Right ventricle myocardium superior (tissue), 1 donor: ENCODE measurements at regions not wholly inside any gene's neighbourhood (a gene's known extent, or its start where the extent isn't known, plus 50 kb on each side); places are given as distances from the start of the nearest gene placed in this dataset.
"Not testable (repeated sequence)": the region's sequence is repeated elsewhere in the genome, so short reads cannot be mapped to it uniquely, and the experiment has no call there.

Source experiments
- ATAC-seq: fragments of 200-7000 bp; cut with Tn5 transposase; one replicate; pipeline ENCODE4 v1.9.1; 2020; ENCODE audit warnings: mild to moderate bottlenecking; ENCODE audit not compliant: poor library complexity
- DNase-seq: peaks from one replicate; pipeline ENCODE4 v3.0.0-alpha.2; 2020
- intact Hi-C: fragments of 100-400 bp; cut with DNase I; formaldehyde crosslinking; loops from one replicate; pipeline ENCODE4 v1.11.2; 2022
- donor health status: DM: no; HTN: yes; CAD: no; lungs with severe emphysema.

DNA sequence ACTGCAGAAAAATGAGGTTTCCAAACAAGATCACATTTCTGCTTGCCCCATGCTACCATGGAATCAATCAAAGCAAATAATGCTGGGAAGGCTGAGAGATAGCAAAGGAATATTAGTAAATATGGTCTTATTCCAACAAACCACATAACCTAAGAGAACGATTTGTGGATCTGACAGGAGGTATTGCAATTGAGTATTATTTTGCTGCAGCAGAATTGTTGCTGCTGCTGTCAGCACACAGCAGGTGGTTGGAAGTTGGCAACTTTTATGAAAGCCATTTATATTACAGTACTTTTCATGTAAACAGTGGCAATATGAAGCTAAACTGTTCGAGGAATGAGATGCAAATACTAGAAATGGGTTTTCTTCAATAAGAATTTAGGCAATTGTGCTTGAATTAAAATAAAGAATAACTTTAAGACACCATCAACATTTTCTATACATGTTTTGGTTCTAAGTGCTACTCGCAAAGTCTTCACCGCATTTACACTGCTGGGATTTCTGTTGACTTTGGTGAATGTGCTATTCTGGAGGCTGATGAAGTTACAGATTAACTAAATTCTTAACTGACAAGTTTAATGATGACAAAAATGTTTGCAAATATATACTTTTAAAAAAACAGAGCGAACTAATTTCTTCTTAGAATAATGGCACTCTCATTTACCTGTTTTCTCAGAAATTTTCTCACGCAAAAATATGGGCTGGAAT lies 1285.7 kb downstream of the CNTNAP5 start:
- ATAC-seq, result no peak
- intact Hi-C loops, result no loop called here
- no peak for DNase-seq

DNA sequence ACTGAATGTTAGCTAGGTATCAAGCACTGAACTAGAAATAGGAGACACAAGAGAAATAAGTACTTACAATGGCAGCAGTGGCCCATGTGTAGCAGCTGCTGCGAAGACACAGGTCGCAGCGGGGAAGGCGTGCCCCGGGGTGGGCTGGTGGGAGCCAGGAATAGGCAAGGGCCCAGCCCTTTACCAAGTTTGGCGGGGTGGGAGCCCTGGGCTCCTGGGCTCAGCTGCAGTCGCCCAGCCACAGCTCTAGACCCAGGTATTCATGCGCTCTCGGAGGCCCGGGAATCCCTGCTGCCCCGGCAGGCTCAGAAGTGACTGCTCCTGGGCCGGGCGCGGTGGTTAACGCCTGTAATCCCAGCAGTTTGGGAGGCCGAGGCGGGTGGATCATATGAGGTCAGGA lies 1287.3 kb downstream of the CNTNAP5 start:
- DNase-seq (no peak), ATAC-seq (no peak)
- intact Hi-C loops, result no loop called here

DNA sequence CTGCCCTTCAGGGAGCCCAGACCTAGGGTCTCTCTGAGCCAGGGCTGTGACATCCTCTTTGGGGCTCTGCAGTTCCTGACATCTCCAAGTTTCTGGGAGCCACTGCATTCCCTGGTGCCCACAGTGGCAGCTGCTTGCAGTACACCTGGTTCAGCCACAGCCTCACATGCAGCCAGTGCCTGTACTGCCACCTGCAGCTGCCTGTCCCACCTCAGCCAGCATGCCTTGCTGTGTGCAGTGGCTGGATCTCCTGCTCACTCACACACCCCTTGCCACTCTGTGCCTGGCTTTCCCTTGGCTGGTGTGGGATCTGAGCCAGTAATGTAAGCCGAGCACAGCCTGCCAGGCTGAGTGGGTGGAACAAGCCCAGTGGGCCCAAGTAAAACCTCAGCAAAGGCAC lies 1288.7 kb downstream of the CNTNAP5 start:
- intact Hi-C loops, result no loop called here
- no peak for DNase-seq
- ATAC-seq, result no peak

DNA sequence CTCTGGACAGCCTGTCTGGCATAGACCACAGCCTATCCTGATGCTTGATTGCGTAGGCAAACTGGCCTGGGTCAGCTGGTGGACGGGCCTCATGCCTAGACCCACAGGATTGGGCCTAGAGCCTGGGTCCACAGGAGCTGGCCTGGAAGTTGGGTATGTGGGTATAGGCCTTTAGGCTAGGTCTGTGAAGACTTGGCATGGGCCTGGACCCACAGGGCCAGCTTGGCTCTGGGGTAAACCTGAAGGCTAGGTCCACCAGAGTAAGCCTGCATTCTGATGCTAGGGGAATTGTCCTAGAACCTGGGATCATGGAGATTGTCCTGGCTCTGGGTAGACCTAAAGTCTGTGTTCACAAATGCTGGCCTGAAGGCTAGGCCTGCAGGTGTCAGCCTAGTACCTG lies 1293.7 kb downstream of the CNTNAP5 start:
- DNase-seq, result no peak
- intact Hi-C loops, result no loop called here
- ATAC-seq, result no peak

DNA sequence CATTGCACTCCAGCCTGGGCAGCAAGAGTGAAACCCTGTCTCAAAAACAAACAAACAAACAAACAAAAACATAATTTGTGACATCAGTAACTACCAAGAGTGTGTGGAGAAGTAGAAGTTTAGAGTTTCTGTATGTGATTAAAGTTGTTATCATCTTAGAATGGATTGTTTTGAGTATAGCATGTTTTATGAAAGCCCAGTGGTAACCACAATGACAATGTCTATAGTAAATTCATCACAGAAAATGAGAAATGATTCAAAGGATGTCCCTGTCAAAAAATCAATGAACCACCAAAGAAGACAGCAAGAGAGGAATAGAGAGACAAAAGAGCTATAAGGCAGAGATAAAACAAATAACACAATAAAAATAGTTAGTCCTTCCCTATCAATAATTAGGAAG lies 1299.2 kb downstream of the CNTNAP5 start:
- DNase-seq, result no peak
- intact Hi-C loops, result no loop called here
- no peak for ATAC-seq

DNA sequence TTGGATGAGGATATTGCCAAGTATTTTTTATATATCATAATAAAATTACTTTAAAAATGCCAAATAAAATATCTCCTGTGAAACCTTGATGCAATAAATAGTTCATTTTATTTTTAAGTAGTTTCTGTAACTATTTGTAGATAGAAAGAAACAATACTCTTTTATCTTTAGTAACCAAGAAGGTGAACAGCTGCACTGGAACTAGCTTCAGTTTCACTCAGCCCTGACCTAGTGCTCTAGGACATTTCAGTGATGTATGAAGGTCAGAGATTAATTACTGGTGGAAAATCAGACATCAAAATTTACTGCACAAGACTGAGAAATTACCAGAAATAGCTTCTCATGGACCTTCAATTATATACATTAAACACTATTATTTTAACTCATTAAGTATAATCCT lies 1305.0 kb downstream of the CNTNAP5 start:
- no peak for ATAC-seq
- intact Hi-C loops, result no loop called here
- DNase-seq, result no peak

DNA sequence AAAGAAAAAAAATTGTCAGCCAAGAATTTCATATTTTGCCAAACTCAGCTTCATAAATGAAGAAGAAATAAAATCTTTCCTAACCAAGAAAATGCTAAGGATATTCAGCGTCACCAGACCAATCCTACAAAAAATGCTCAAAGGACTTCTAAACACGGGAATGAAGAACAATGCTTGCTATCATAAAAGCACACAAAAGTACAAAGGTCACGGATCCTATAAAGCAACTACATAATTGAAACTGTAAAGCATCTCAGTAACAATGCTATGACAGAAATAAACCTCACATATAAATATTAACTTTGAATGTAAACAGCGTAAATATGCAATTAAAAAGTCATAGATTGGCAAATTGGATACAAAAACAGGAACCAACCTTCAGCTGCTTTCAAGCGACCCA lies 1314.6 kb upstream of the GYPC start:
- no peak for ATAC-seq
- intact Hi-C loops, result no loop called here
- DNase-seq, result no peak

DNA sequence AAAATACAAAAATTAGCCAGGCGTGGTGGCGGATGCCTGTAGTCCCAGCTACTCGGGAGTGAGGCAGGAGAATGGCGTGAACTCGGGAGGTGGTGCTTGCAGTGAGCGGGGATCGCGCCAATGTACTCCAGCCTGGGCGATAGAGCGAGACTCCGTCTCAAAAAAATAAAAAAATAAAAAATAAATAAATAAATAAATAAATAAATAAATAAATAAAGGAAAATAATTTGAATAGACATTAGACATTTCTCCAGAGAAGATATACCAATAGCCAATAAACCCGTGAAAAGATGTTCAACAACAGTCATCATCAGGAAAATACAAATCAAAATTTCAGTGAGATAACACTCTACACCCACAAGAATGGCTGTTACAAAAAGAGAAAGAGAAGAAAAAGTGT lies 1302.4 kb upstream of the GYPC start:
- intact Hi-C loops, ATAC-seq, DNase-seq: not testable (repeated sequence)

DNA sequence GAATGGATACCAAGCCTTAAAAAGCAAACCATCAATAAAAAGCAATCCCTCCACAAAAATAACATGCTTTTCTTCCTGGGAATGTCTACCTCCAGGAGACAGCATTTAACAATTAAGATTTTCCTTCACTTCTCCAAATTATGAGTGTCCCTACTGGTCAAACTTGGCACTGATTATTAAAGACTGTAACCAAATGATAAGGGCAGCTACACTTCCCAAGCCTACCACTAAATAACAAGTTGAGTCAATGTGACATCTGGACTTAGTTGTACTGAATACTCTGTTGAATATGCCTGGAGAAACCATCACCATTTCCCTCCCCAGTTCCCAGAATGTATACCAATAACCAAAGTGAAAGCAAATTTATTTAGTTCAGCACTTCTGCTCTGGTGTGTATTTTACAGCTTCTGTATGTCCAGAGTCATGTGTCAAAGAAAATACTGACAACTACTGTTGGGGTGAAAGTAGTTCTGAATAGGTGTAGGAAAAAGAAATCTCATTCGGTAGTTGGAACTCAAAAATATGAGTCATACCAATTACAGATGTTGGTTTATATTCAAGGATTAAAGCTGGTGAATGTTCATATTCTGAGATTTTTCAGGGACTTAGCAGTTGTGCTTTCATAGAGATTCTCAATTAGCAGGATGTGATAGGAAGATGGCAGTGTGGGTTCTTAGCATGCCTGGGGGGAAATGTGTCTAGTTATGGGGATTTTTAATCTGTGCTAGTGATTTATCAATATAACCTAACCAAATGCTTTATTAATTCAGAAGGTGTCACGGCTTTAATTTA lies 1291.6 kb upstream of the GYPC start:
- DNase-seq (no peak), ATAC-seq (no peak)
- intact Hi-C loops, result no loop called here

DNA sequence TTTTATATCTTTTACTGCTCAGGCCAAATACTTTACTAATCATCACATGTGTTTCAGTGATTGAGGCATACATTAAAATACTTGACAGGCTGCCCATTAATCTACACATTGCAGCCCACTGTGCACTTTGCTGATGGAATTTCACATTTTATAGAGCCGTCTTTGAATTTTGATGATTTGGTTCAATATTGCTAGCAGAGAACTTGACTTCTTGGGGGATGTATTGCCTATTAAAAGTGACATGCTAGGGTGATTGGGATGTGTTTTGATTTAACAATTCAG lies 1291.0 kb upstream of the GYPC start:
- ATAC-seq (no peak), DNase-seq (no peak)
- intact Hi-C loops, result no loop called here

DNA sequence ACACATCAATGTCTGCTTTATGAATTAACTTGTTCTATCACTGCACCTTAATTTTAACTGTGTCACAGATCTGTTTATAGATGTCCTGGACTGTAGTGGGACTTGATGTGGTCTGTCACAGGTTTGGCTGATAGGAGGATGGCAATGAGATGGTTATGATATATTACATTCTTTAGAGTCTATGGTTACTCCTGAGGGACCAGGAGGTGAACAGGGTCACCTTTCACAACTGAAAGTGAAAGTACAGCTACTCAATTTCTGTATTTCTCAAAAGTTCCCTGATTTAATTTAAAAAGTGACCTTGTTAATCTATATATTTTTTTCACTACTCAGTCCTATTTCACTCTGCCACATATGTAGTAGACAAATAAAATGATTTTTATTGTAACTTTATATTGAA lies 1284.1 kb upstream of the GYPC start:
- intact Hi-C loops, result no loop called here
- ATAC-seq (no peak), DNase-seq (no peak)

DNA sequence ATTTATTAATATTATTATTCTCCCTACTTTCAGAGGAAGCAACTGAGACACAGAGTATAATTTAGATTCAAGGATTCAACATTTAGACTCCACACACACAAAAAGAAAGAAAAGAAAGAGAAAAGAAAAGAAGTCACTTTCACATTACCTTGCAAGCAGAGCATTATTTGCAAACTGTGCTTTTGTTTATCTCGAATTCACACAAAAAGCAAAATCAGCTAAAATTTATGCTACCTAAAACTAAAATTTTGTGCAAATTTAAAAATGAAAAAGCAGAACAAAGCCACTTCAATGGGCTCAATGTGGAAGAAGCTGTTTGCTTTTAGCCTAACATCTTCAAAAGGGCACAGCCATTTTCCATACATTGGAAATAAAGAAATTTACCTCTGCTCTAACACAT lies 1282.7 kb upstream of the GYPC start:
- no peak for DNase-seq
- intact Hi-C loops, result no loop called here
- ATAC-seq, result no peak

DNA sequence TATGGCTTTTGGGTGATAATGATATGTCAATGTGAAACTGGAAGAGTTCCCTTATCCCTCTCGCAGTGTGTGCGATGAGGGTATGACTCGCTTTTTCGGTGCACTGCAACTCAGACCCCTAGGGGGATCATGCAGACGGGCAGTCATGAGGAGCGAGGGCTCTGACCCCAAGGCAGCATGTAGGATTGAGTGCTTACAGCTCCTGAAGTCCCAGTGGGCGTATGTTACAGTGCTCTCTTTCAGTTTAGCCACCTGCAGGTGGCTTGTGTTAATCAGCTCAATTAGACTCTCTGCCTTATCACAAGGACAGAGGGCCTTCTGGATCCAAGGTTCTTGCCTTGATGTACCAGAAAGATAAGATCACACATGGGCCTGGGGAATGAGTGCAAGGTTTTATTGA lies 1269.9 kb upstream of the GYPC start:
- intact Hi-C loops, result no loop called here
- no peak for ATAC-seq

DNA sequence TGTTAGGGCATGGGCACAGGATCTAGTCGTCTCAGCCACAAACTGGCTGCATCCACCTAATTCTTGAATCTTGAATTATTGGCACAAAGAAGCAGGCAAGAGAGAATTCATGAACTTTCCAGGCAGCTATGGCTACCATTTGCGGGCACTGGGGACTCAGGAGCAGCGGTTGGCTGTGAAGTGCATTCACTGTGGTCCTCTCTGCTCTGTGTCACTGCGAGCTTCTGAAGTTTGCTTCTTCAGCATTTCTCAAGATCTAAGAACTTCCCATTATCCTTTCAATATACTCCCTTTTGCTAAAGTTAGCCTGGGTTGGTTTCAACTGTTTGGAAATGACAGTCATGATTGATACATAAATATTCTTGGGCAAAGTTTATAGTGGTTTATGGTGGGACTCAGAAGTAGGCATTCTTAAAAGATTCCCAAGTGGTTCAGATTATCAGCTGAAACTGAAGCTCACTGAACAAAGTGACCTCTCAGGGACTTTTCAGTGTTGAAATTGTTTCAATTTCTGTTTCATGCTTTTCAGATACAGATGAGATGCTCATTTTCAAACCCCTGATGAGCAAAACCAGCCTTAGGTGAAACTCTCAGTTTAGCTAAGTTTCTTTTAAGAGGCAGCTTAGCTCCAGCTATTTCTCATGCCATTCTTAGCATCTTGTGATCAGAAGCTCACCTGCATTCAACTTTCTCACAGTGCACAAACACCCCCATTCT lies 1258.3 kb upstream of the GYPC start:
- intact Hi-C loops, result no loop called here
- DNase-seq, result no peak
- no peak for ATAC-seq

More for the DNA sequence above, 1269.9 kb upstream of the GYPC start:
- no peak for DNase-seq

DNA sequence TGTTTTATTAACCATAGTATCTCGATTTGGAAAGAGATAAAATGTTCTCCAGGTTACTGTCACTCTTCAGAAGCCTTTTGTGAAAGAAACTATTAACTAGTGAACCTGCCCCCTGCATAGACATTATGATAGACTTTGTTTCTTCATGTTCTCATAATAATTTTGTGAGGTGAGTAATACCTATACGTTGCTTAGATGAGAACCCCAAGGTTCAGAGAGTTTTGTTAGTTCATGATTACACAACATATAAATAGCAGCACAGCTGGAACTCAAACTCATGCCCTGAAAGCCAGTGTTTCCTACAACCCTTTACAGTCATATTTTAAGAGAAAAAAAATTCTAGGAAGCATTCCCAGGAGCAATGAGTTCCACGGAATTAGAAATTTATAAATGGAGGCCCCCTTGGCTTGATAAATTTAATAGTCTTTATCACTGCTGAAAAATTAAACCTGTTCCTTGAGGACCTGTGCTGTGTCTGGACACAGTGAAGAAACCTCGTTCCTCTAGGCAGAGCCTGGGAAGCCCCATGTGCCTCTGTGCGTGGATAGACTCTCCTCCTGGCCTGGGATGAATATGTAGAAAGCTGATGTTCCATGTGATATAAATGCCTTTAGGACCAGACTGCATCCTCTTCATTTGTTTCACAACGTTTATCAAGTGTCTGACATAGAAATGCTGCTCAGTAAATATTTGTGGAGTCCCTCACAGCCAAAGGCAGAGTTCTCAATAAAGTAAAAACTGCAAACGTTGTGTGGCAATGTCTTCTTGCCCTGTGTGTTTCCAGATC lies 1257.0 kb upstream of the GYPC start:
- no peak for ATAC-seq

DNA sequence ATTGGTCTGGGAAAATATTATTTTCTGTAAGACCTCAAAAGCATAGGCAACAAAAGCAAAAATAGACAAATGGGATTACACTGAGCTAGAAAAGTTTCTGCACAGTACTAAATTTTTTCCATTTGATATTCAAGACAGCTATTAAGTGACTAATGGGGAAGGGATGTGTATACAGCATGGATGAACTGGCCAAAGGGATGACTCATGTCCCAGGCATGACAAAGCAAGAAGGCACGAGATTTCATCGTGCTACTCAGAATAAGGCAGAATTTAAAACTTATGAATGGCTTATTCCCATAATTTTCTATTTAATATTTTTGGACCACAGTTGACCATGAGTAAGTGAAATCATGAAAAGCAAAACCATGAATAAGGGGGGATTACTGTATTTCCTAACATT lies 1250.1 kb upstream of the GYPC start:
- no peak for DNase-seq
- ATAC-seq, result no peak
- intact Hi-C loops, result no loop called here

More for the DNA sequence above, 1257.0 kb upstream of the GYPC start:
- intact Hi-C loops, result no loop called here
- DNase-seq, result no peak

DNA sequence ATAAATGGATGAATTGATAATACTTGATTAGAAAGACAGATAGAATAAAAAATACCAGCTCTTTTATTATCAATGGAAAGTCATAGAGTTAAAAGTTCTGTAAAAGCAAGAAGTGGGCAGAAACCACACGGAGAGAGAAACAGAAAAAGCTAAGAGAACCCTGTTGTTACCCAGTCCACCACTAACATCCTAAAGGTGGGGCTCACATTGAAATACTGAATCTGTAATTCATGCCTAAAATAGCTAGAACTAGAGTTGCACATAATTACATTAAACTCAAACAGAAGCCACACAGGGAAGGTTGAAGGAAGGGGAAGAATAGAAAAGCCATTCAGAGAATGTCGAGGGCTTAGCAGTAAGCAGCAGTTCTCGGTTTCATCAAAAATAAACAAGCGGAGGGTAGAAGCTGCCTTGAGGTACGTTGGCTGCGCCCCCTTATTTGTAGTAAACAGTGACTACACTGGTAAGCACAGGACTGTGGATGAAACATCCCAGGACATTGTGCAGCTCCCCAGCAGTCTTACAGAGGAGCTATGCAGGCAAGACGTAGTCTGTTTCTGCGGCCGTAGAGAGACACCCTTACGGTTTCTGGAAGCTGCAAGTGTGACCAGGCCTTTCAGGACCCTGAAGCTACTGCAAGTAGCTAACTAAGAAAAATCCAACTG lies 1247.0 kb upstream of the GYPC start:
- intact Hi-C loops, result no loop called here

DNA sequence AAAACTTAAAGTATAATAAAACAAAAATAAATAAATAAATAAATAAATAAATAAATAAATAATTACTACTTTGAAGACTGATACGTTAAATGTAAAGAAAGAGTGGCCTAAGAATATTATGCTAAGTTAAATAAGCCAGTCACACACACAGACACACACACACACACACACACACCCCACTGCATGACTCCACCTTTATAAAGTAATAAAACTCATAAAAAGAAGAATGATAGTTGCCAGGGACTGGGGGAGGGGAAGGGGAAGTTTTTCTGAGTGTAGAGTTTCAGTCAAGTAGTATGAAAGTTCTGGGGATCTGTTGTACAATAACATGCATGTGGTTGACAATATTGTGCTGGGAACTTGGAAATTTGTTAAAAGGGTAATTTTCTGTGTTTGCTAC lies 1237.5 kb upstream of the GYPC start:
- ATAC-seq, result no peak
- intact Hi-C loops, result no loop called here
- DNase-seq, result no peak

More for the DNA sequence above, 1247.0 kb upstream of the GYPC start:
- ATAC-seq (no peak), DNase-seq (no peak)
